Adrenal gland (tissue), 5 donors: ENCODE measurements at regions not wholly inside any gene's neighbourhood (a gene's known extent, or its start where the extent isn't known, plus 50 kb on each side); places are given as distances from the start of the nearest gene placed in this dataset.

Source experiments
- CTCF ChIP-seq, 6 experiments: fragments of 450-650 bp in 4 of 6; fragments of 200-600 bp in 2 of 6; sonication (generic) in 1 of 6; IDR thresholded peaks; 1 replicate in 5 of 6; 2 replicates in 1 of 6; pipeline versions ENCODE4 v1.5.1 to v1.8.0; 2016 to 2021; ENCODE audit warnings: antibody characterized with exemption in 6 of 6, mild to moderate bottlenecking in 2 of 6, moderate library complexity in 1 of 6
- POLR2A ChIP-seq, 2 donors: fragments of 450-650 bp; IDR thresholded peaks; one replicate each; pipeline ENCODE4 v1.6.1; 2017; ENCODE audit warnings: antibody characterized with exemption in 2 of 2, mild to moderate bottlenecking in 2 of 2, moderate library complexity in 1 of 2
- donor health status: DM: no; HTN: no; CAD: no.

GRCh38 chr10:35911954-35912353, 269.9 kb upstream of the FZD8 start:
- no peak for TF ChIP-seq CTCF (IDR thresholded peaks at IDR 0.05)
- no peak for TF ChIP-seq POLR2A (IDR thresholded peaks at IDR 0.05)
